OCI-LY3 (cell line): ENCODE measurements at regions not wholly inside any gene's neighbourhood (a gene's known extent, or its start where the extent isn't known, plus 50 kb on each side); places are given as distances from the start of the nearest gene placed in this dataset.
A peak's percentile ranks its signal among the peaks of the same experiment; 100 is the strongest.

Experiments used
- H2AFZ ChIP-seq: fragments of 200-600, 300-600 bp; shearing (Covaris generic); 2 replicates; pipeline ENCODE4 v1.6.0; 2014; ENCODE audit warnings: antibody characterized with exemption, low read depth, low read length
- H3K27ac ChIP-seq: fragments of 200-600, 300-600 bp; sonication (generic); 2 replicates; pipeline ENCODE4 v1.5.1; 2014; ENCODE audit warnings: mild to moderate bottlenecking, low read length, moderate library complexity, mixed read lengths
- H3K27me3 ChIP-seq: fragments of 200-600, 300-600 bp; sonication (generic); 2 replicates; pipeline ENCODE4 v1.6.1; 2014; ENCODE audit warnings: low read depth, low read length, mixed read lengths
- H3K36me3 ChIP-seq: fragments of 200-600, 300-600 bp; sonication (generic); replicated peaks from 2 replicates; pipeline ENCODE3; 2014; ENCODE audit warnings: low read depth, low read length, mixed read lengths
- H3K4me1 ChIP-seq: fragments of 300-600, 200-600 bp; sonication (generic); 2 replicates; pipeline ENCODE4 v1.6.1; 2014; ENCODE audit warnings: low read length, mixed read lengths
- H3K4me2 ChIP-seq: fragments of 200-600, 300-600 bp; sonication (generic); 2 replicates; pipeline ENCODE4 v1.6.1; 2014; ENCODE audit warnings: low read length, mixed read lengths
- H3K4me3 ChIP-seq: fragments of 300-600, 200-600 bp; sonication (generic); 2 replicates; pipeline ENCODE4 v1.5.1; 2014; ENCODE audit warnings: antibody characterized with exemption, mild to moderate bottlenecking, low read length, moderate library complexity
- H3K79me2 ChIP-seq: fragments of 300-600, 200-600 bp; shearing (Covaris generic); 2 replicates; pipeline ENCODE4 v1.6.1; 2014; ENCODE audit warnings: mild to moderate bottlenecking, low read length, mixed read lengths
- H3K9ac ChIP-seq: fragments of 300-600, 200-600 bp; shearing (Covaris generic); 2 replicates; pipeline ENCODE4 v1.6.0; 2014; ENCODE audit warnings: mild to moderate bottlenecking, low read length, moderate library complexity
- H3K9me3 ChIP-seq: fragments of 200-600, 300-600 bp; shearing (Covaris generic); 2 replicates; pipeline ENCODE4 v1.6.1; 2014; ENCODE audit warnings: low read length, mixed read lengths; ENCODE audit not compliant: insufficient read depth
- H4K20me1 ChIP-seq: fragments of 200-600, 300-600 bp; sonication (generic); 2 replicates; pipeline ENCODE4 v1.6.1; 2016; ENCODE audit warnings: low read length, mixed read lengths; ENCODE audit not compliant: insufficient read depth
- EZH2phosphoT487 ChIP-seq: fragments of 200-600 bp; shearing (Covaris generic); IDR thresholded peaks from 2 replicates; pipeline ENCODE4 v1.6.1; 2018; ENCODE audit warnings: antibody characterized with exemption, mixed run types, low read depth
- TF ChIP-seq, protein P1 (sequence below): fragments of 200-600, 300-600 bp; sonication (generic); IDR thresholded peaks from 2 replicates; pipeline ENCODE4 v1.5.1; 2014; ENCODE audit warnings: antibody characterized with exemption, low read length, low read depth

DNA sequence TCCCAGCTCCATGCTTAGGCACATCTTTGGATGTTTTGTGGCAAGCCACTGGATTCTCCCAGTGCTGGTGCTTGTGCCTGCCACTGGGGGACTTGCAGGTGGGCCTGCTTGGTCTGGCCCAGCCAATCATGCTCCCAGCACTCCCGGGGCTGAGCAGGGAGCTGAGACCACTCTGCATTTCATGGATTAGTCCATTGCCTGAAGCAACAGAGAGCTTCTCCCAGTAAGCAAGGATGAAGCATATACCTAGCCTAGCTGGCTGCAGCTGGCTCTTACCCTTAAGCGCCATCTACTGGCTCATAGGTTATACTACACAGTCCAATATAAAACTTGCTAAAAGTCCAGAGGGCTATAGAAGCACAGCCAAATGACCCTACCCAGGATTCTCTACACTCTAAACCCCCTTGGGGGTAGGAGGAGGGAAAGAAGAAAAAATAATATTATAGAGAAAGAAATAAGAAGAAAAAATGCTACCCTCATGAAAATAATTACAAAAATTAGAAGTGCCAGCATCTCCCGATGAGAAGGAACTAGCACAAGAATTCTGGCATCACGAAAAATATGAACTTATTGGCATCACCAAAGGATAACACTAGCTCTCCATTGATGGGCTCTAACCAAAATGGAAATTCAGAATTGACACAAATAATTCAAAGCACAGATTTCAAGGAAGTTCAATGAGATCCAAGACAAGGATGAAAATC, 275.3 kb downstream of the C11orf87 start:
- H3K27me3 ChIP-seq = no peaks in the 10 kb centered on the region
- no peaks in the 10 kb centered on the region for H3K79me2 ChIP-seq
- TF ChIP-seq, protein P1, sequence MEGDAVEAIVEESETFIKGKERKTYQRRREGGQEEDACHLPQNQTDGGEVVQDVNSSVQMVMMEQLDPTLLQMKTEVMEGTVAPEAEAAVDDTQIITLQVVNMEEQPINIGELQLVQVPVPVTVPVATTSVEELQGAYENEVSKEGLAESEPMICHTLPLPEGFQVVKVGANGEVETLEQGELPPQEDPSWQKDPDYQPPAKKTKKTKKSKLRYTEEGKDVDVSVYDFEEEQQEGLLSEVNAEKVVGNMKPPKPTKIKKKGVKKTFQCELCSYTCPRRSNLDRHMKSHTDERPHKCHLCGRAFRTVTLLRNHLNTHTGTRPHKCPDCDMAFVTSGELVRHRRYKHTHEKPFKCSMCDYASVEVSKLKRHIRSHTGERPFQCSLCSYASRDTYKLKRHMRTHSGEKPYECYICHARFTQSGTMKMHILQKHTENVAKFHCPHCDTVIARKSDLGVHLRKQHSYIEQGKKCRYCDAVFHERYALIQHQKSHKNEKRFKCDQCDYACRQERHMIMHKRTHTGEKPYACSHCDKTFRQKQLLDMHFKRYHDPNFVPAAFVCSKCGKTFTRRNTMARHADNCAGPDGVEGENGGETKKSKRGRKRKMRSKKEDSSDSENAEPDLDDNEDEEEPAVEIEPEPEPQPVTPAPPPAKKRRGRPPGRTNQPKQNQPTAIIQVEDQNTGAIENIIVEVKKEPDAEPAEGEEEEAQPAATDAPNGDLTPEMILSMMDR = peak; percentile 71
- TF ChIP-seq EZH2phosphoT487 = no peak
- no peak overlapping the region for H2AFZ ChIP-seq
- no peak overlapping the region for H3K4me3 ChIP-seq
- no peaks in the 10 kb centered on the region for H3K9me3 ChIP-seq
- H3K36me3 ChIP-seq = no peaks in the 10 kb centered on the region
- no peaks in the 10 kb centered on the region for H3K4me1 ChIP-seq
- H3K27ac ChIP-seq = no peak overlapping the region
- H4K20me1 ChIP-seq = no peaks in the 10 kb centered on the region
- no peak overlapping the region for H3K9ac ChIP-seq
- no peak overlapping the region for H3K4me2 ChIP-seq

DNA sequence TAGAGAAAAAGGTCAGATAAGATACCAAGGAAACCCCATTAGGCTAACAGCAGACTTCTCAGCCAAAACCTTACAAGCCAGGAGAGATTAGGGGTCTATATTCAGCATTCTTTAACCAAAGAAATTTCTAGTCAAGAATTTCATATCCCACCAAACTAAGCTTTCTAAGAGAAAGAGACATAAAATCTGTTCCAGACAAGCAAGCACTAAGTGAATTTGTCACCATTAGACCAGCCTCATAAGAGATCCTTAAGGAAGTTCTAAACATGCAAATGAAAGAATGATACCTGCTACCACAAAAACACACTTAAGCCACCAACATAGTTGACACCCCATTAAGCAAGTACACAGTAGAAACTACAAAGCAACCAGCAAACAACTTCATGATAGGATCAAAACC, 276.2 kb downstream of the C11orf87 start:
- H3K27ac ChIP-seq = no peak overlapping the region
- H3K36me3 ChIP-seq = no peaks in the 10 kb centered on the region
- H3K9ac ChIP-seq = no peak overlapping the region
- H4K20me1 ChIP-seq = no peaks in the 10 kb centered on the region
- TF ChIP-seq, protein P1 = no peak
- TF ChIP-seq EZH2phosphoT487 = no peak
- no peaks in the 10 kb centered on the region for H3K27me3 ChIP-seq
- no peak overlapping the region for H3K4me3 ChIP-seq
- no peak overlapping the region for H3K4me2 ChIP-seq
- H3K79me2 ChIP-seq = no peaks in the 10 kb centered on the region
- no peak overlapping the region for H2AFZ ChIP-seq
- H3K4me1 ChIP-seq = no peaks in the 10 kb centered on the region
- H3K9me3 ChIP-seq = no peaks in the 10 kb centered on the region

DNA sequence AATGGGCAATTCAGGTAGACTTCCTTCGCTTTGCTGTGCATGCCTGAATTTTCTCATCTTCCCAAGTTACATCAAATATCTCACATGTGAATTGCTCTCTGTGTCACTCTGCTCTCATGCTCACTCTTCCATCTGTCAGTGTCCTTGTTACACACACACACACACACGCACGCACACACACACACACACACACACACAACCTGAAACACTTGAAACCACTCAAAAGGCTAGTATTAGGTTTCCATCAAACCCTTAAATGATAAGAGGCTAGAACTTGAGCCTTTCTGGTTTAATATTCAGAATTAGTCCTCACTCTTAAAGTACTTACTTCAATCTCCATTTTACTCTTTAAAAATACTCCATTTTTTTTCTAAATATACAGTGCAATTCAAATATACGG, 282.4 kb downstream of the C11orf87 start:
- H3K9me3 ChIP-seq = no peaks in the 10 kb centered on the region
- H3K36me3 ChIP-seq = no peaks in the 10 kb centered on the region
- H3K79me2 ChIP-seq = no peaks in the 10 kb centered on the region
- no peaks in the 10 kb centered on the region for H3K27me3 ChIP-seq
- TF ChIP-seq EZH2phosphoT487 = no peak
- TF ChIP-seq, protein P1 = no peak
- no peak overlapping the region for H3K9ac ChIP-seq
- no peak overlapping the region for H2AFZ ChIP-seq
- no peak overlapping the region for H3K4me2 ChIP-seq
- H3K27ac ChIP-seq = no peak overlapping the region
- H4K20me1 ChIP-seq = no peaks in the 10 kb centered on the region
- H3K4me3 ChIP-seq = no peak overlapping the region
- no peaks in the 10 kb centered on the region for H3K4me1 ChIP-seq

DNA sequence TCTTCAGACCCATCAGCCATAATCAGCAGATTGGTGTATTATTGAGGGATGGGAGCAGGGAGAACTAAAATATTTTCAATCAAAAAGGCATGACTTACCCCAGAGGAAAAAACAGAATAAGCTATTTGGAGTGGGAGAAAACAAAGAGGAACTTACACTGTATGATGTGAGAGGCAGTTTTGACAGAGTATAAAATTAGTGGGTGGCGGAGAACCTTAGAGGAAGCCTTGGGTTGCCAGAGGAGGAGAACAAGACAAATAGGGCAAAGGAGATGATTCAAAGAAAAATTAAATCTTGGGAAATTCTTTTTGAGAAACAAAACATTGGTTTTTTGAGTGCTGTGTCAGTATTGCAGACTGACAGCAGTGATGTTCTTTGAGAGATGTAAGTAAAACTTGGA, 285.0 kb downstream of the C11orf87 start:
- Histone ChIP-seq H3K36me3 (no peaks in the 10 kb centered on the region), H2AFZ (no peak overlapping the region), H3K4me1 (no peaks in the 10 kb centered on the region), H3K27ac (no peak overlapping the region), H3K9ac (no peak overlapping the region), H3K79me2 (no peaks in the 10 kb centered on the region), H4K20me1 (no peaks in the 10 kb centered on the region), H3K4me2 (no peak overlapping the region), H3K9me3 (no peaks in the 10 kb centered on the region), H3K4me3 (no peak overlapping the region), H3K27me3 (no peaks in the 10 kb centered on the region)
- TF ChIP-seq EZH2phosphoT487 = no peak
- TF ChIP-seq, protein P1 = no peak
